ENCODE measurements at regions not wholly inside any gene's neighbourhood (a gene's known extent, or its start where the extent isn't known, plus 50 kb on each side); places are given as distances from the start of the nearest gene placed in this dataset.

- H4K20me1 ChIP-seq (replicated peaks; ENCODE audit: insufficient read depth) = no peaks in the 10 kb centered on the region
- H3K4me3 ChIP-seq = no peak overlapping the region
- peaks cover 22% of the 10 kb centered on the region for H3K4me1 Mint-ChIP-seq
- H3K27ac ChIP-seq (ENCODE audit: low read depth) = no peak overlapping the region
- H3K27me3 ChIP-seq (ENCODE audit: insufficient read depth) = no peaks in the 10 kb centered on the region
- no peak for DNase-seq (ENCODE audit: low spot score)
- ATAC-seq = no peak
- TF ChIP-seq CTCF (conservative IDR thresholded peaks at IDR 0.05; ENCODE audit: low read depth in 2 of 2) = no peak
- no peak for TF ChIP-seq JUNB (IDR thresholded peaks at IDR 0.05; ENCODE audit: unreplicated experiment)
- TF ChIP-seq ZNF331 (CRISPR knock-in tag; IDR thresholded peaks at IDR 0.05; ENCODE audit: low read depth) = no peak
- TF ChIP-seq STAT1 (IDR thresholded peaks at IDR 0.05; ENCODE audit: unreplicated experiment) = no peak
- no peak for TF ChIP-seq EZH2 (IDR thresholded peaks at IDR 0.05; ENCODE audit: low read depth, unreplicated experiment)
- TF ChIP-seq ETS1 (IDR thresholded peaks at IDR 0.05) = no peak
- TF ChIP-seq CREB1 (CRISPR knock-in tag; IDR thresholded peaks at IDR 0.05; ENCODE audit: low read depth) = no peak
- TF ChIP-seq POLR2AphosphoS5 (IDR thresholded peaks at IDR 0.05; ENCODE audit: low read depth) = no peak
- no peak for TF ChIP-seq ZNF114 (CRISPR knock-in tag; IDR thresholded peaks at IDR 0.05)
- no peak for TF ChIP-seq NANOG (IDR thresholded peaks at IDR 0.05; ENCODE audit: borderline replicate concordance)
- TF ChIP-seq REST (IDR thresholded peaks at IDR 0.05; ENCODE audit: unreplicated experiment) = no peak
- TF ChIP-seq EZH2phosphoT487 (IDR thresholded peaks at IDR 0.05; ENCODE audit: unreplicated experiment) = no peak
- H3K9me2 ChIP-seq (ENCODE audit: insufficient read depth) = no peaks in the 10 kb centered on the region
- H3K36me3 Mint-ChIP-seq (ENCODE audit: low read depth) = peaks cover 3% of the 10 kb centered on the region; the same call in 1 of the 3 replicates
- no peaks in the 10 kb centered on the region; the same call in 1 of the 2 replicates for H3K36me3 ChIP-seq (ENCODE audit: insufficient read depth)
- no peaks in the 10 kb centered on the region for H3K79me2 ChIP-seq (replicated peaks; ENCODE audit: insufficient read depth)
- H3K27ac Mint-ChIP-seq = no peak overlapping the region
- no peaks in the 10 kb centered on the region for H3K4me1 ChIP-seq (ENCODE audit: insufficient read depth)
- no peak overlapping the region for H3K4me2 ChIP-seq
- peaks cover 3% of the 10 kb centered on the region; the same call in 2 of the 3 replicates for H3K9me3 Mint-ChIP-seq
- no peak overlapping the region for H2AFZ ChIP-seq
- H3K27me3 Mint-ChIP-seq (ENCODE audit: insufficient read depth, low read depth, poor library complexity) = peaks cover 12% of the 10 kb centered on the region
- H3K4me3 Mint-ChIP-seq = no peak overlapping the region
- H3F3A ChIP-seq (replicated peaks; ENCODE audit: low read depth) = no peaks in the 10 kb centered on the region
Measured at GRCh38 chr22:48784701-48785503, 1042.8 kb downstream of the BRD1 start.

All from GM23338 (cell line).